Upper lobe of left lung (tissue), 4 donors: ENCODE measurements at regions not wholly inside any gene's neighbourhood (a gene's known extent, or its start where the extent isn't known, plus 50 kb on each side); places are given as distances from the start of the nearest gene placed in this dataset.
"Not testable (repeated sequence)": the region's sequence is repeated elsewhere in the genome, so short reads cannot be mapped to it uniquely, and the experiment has no call there.

Source experiments
- CTCF ChIP-seq, 6 experiments: fragments of 450-650 bp in 4 of 6; fragments of 200-600 bp in 2 of 6; sonication (generic) in 2 of 6; IDR thresholded peaks; one replicate each; pipeline ENCODE4 v1.5.1; 2016 to 2019; ENCODE audit warnings: antibody characterized with exemption in 6 of 6
- EP300 ChIP-seq, 4 donors: sonication (generic); formaldehyde crosslinking; IDR thresholded peaks; one replicate each; pipeline ENCODE4 v1.5.1; 2017; ENCODE audit warnings: antibody characterized with exemption in 4 of 4, control low read depth in 2 of 4
- POLR2A ChIP-seq, 4 donors: fragments of 450-650 bp; IDR thresholded peaks; one replicate each; pipeline ENCODE4 v1.5.1; 2016 to 2017; ENCODE audit warnings: antibody characterized with exemption in 4 of 4, mild to moderate bottlenecking in 2 of 4
- POLR2AphosphoS5 ChIP-seq, 2 donors: sonication (generic); formaldehyde crosslinking; IDR thresholded peaks; one replicate each; pipeline ENCODE4 v1.5.1; 2017; ENCODE audit warnings: antibody characterized with exemption in 2 of 2

GRCh38 chr4:119996024-119996423 is 70.6 kb downstream of the MAD2L1 start:
- TF ChIP-seq CTCF, POLR2A, EP300, POLR2AphosphoS5 (IDR thresholded peaks at IDR 0.05): not testable (repeated sequence)
